ENCODE measurements at regions not wholly inside any gene's neighbourhood (a gene's known extent, or its start where the extent isn't known, plus 50 kb on each side); places are given as distances from the start of the nearest gene placed in this dataset.

DNA sequence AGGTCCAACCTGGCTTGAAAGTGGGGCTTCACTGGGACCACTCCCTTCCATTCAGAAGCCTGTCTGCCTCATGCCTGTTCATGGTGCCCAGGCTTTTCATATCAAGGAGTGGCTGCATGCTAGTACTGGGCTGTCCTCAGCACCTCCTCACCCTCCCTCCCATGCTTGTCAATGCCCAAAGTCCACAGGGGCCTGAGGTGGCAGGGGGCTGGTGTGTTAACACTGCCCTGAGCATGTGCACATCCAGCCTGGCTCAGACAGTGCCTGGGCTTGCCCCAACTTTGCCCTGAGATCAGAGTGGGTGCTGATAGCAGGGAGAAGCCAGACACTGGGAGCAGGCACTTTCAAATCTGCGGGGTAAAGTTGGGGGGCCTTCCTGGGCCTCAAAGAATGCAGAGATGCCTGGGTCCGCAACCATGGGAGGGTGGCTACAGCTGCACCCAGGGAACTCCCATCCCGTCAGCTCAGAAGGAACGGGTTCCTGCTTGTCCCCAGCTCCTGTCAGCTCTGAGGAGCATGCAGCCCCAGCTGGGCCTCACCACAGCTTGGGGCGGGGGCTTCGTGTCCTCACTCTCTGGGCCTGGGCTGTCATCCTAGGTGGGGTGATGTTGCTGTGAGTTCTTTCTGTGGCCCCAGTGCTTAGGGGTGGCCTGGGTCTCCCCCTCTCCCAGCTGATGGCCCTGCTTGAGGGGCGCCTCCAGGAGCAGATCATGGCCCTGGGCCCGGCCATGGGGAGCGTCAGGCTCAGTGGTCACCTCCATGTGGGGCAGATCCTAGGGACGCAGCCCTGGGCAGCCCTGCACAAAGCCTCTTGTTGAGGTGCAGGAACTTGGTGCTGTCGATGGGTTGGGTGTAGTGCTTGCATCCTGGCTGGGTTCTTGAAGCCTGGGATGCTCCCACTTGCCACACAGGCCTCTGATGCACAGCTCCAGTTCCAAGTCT is 830.6 kb upstream of the SLITRK5 start:
- WGBS, 2 donors = 92 to 93% methylated on average over 11 of the region's 11 CpGs
- no peaks in the 10 kb centered on the region for H3K27me3 ChIP-seq (ENCODE audit: control insufficient read depth in 3 of 3, insufficient read depth in 3 of 3, low read length in 2 of 3)
- H3K4me3 ChIP-seq = no peak overlapping the region
- no peaks in the 10 kb centered on the region for H3K36me3 ChIP-seq (ENCODE audit: control insufficient read depth in 4 of 4, insufficient read depth in 4 of 4, low read length in 4 of 4)
- H3K9ac ChIP-seq (ENCODE audit: insufficient read depth in 1 of 2, low read length in 2 of 2) = no peak overlapping the region
- DNase-seq = no peak
- no peaks in the 10 kb centered on the region for H3K4me1 ChIP-seq (ENCODE audit: control insufficient read depth in 5 of 5, insufficient read depth in 5 of 5, low read length in 5 of 5)
- no peak for ATAC-seq (ENCODE audit: insufficient read depth, low FRiP score)
- H3K9me3 ChIP-seq (ENCODE audit: control insufficient read depth in 4 of 4, insufficient read depth in 3 of 4, low read length in 3 of 4) = peaks cover 0 to 8% (median 1%) of the 10 kb centered on the region in 4 donors
- no peak overlapping the region for H3K27ac ChIP-seq (ENCODE audit: low read depth in 1 of 2, low read length in 1 of 2)
- TF ChIP-seq, protein P1, sequence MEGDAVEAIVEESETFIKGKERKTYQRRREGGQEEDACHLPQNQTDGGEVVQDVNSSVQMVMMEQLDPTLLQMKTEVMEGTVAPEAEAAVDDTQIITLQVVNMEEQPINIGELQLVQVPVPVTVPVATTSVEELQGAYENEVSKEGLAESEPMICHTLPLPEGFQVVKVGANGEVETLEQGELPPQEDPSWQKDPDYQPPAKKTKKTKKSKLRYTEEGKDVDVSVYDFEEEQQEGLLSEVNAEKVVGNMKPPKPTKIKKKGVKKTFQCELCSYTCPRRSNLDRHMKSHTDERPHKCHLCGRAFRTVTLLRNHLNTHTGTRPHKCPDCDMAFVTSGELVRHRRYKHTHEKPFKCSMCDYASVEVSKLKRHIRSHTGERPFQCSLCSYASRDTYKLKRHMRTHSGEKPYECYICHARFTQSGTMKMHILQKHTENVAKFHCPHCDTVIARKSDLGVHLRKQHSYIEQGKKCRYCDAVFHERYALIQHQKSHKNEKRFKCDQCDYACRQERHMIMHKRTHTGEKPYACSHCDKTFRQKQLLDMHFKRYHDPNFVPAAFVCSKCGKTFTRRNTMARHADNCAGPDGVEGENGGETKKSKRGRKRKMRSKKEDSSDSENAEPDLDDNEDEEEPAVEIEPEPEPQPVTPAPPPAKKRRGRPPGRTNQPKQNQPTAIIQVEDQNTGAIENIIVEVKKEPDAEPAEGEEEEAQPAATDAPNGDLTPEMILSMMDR (IDR thresholded peaks at IDR 0.05; ENCODE audit: control extremely low read depth, extremely low read depth) = no peak

DNA sequence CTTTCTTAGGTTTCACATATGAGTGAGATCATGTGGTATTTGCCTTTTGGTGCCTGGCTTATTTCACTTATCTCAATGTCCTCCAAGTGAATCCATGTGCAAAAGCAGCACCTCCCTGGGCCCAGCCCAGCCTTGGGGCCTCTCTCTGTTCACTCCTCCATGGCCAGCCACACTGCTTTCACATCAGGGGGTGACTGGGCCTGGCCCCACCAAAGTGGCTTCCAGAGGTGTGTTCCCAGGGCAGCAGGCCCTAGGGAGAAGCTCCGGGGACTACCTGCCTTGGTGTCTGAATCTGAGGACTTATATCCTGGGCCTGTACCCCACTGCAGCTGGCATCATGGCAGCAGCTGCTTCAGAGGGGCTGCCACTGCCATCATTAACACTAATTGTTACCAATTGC is 829.9 kb upstream of the SLITRK5 start:
- no peak for ATAC-seq (ENCODE audit: insufficient read depth, low FRiP score)
- TF ChIP-seq, protein P1 (IDR thresholded peaks at IDR 0.05; ENCODE audit: control extremely low read depth, extremely low read depth) = no peak

DNA sequence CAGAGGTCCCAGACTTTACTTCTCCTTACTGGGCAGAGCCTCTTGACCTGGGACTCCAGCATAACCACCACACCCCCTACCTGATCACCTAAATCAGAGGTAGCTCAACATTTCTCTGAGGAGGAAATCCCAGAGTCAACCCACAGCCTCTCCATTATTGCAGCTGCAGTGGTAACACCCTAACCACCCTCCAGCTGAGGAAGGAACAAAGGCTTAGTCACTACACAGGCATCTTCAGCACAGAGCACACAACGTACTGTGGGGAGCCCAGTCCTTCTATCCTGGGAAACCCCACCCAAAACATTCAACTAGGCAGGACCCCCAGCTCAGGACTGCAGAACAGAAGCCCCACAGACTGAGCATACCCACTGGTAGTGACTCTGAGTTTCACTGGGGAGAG is 824.7 kb upstream of the SLITRK5 start:
- TF ChIP-seq, protein P1 (IDR thresholded peaks at IDR 0.05; ENCODE audit: control extremely low read depth, extremely low read depth) = no peak
- no peak overlapping the region for H3K4me3 ChIP-seq
- H3K27me3 ChIP-seq (ENCODE audit: control insufficient read depth in 3 of 3, insufficient read depth in 3 of 3, low read length in 2 of 3) = no peaks in the 10 kb centered on the region
- H3K9me3 ChIP-seq (ENCODE audit: control insufficient read depth in 4 of 4, insufficient read depth in 3 of 4, low read length in 3 of 4) = peaks cover 0 to 3% (median 0%) of the 10 kb centered on the region in 4 donors
- H3K27ac ChIP-seq (ENCODE audit: low read depth in 1 of 2, low read length in 1 of 2) = no peak overlapping the region
- no peak for ATAC-seq (ENCODE audit: insufficient read depth, low FRiP score)
- no peaks in the 10 kb centered on the region for H3K4me1 ChIP-seq (ENCODE audit: control insufficient read depth in 5 of 5, insufficient read depth in 5 of 5, low read length in 5 of 5)
- H3K9ac ChIP-seq (ENCODE audit: insufficient read depth in 1 of 2, low read length in 2 of 2) = no peak overlapping the region
- WGBS, 2 donors = 73 to 88% methylated on average over 1 of the region's 1 CpG
- no peaks in the 10 kb centered on the region for H3K36me3 ChIP-seq (ENCODE audit: control insufficient read depth in 4 of 4, insufficient read depth in 4 of 4, low read length in 4 of 4)
- no peak for DNase-seq

More for the DNA sequence above, 829.9 kb upstream of the SLITRK5 start:
- Histone ChIP-seq H3K4me3 (no peak overlapping the region), H3K36me3 (ENCODE audit: control insufficient read depth in 4 of 4, insufficient read depth in 4 of 4, low read length in 4 of 4) (no peaks in the 10 kb centered on the region), H3K9me3 (ENCODE audit: control insufficient read depth in 4 of 4, insufficient read depth in 3 of 4, low read length in 3 of 4) (peaks cover 0 to 11% (median under 1%) of the 10 kb centered on the region in 4 donors), H3K9ac (ENCODE audit: insufficient read depth in 1 of 2, low read length in 2 of 2) (no peak overlapping the region), H3K27ac (ENCODE audit: low read depth in 1 of 2, low read length in 1 of 2) (no peak overlapping the region), H3K27me3 (ENCODE audit: control insufficient read depth in 3 of 3, insufficient read depth in 3 of 3, low read length in 2 of 3) (no peaks in the 10 kb centered on the region), H3K4me1 (ENCODE audit: control insufficient read depth in 5 of 5, insufficient read depth in 5 of 5, low read length in 5 of 5) (no peaks in the 10 kb centered on the region)
- DNase-seq = no peak
- 84 to 91% methylated on average over 1 of the region's 1 CpG for WGBS, 2 donors
